GM21423 (cell line): ENCODE measurements at regions not wholly inside any gene's neighbourhood (a gene's known extent, or its start where the extent isn't known, plus 50 kb on each side); places are given as distances from the start of the nearest gene placed in this dataset.

Experiments used
- ATAC-seq: cut with Tn5 transposase; IDR thresholded peaks from one replicate; pipeline ENCODE4 v1.9.1; 2021; ENCODE audit warnings: mild to moderate bottlenecking, moderate library complexity; ENCODE audit not compliant: unreplicated experiment

DNA sequence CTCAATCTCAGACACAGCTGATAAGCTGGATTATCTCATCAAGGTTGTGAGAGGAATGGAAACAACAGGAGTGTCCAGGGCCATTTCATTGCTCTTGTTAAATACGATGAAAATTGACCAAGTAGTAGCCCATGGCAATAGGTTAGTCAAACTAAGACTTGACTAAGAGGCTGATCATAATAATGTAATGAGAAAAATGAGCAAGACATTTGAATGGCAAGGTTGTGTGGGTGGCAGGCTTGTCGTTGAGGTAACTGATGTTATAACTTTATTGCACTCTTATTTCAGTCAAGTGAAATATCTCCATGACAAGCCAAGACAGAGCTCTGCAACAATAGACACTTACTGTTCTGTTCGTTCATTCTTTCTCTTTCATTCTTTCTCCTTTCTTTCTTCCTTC, 532.0 kb downstream of the GATA3 start:
- ATAC-seq: no peak

DNA sequence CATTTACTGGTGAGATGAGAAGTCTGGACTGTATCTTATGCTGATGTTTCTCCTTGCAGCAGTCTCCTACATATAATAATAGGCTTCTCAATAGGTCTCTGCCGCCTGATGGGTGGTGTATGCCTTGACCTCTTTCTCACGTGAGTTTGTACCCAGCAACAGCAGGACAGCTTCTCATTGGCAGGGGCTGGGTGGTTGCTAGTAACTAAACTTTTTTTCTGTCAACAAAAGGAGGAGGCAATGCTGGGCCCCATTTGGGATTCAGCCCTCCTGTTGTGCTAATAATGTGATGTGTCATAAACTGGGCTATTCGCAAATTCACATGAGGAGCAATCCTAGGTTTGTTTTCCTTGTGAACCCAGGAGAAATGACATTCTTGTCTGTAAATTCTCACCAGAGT, 533.6 kb downstream of the GATA3 start:
- no peak for ATAC-seq

DNA sequence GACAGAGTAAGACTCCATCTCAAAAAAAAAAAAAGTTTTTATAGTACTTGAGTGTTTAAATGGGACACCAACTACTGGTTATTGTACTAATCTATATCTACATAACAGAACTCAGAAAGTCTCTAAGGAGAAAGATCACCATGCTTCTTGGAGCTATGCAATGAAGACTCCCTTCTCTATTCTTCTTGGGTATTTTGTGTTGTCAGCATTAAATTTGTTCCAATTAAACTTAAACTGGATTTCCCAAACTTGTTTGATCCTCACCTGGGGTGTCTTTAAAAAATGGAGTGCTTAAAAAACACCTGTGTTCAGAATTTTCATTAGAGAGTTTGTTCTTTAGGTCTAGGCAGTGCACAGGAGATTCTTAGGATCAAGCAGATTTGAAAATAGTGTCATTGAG, 536.0 kb downstream of the GATA3 start:
- no peak for ATAC-seq

DNA sequence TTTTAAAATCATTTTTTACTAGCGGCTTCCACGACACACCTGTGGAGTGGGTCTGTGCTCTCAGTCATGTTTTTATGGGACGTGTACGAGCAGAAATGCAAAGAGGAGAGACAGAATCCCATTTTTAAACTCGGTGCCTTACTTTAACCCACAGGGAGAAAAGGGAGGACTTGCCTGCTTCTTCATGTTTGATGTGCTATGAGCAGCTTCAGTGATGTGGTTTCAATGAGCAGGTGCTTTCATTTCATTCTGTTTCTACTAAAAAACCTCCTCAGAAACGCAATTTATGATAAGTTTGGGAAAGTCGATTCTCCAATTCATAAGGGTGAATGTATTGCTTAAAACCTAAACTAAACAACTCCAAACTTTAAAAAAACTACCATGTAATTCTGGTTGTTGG, 537.2 kb downstream of the GATA3 start:
- no peak for ATAC-seq

DNA sequence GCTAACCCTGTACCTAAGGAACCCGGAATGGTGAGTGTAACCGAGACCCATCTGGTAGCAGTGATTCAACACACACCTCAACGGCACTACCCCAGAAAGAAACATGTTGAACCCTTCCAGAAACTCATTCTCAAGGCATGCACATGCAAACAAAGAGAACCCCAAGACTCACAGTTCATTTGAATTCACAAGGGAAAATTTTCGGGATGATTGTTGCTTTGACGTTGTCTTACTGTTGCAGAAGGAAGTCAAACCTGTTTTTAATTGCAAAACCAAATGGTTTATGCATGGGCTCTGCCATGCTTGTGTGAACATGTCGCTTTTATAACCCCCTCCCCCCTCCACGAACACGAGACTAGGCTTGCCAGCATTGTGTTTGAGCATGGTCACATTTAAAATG, 539.7 kb downstream of the GATA3 start:
- no peak for ATAC-seq

DNA sequence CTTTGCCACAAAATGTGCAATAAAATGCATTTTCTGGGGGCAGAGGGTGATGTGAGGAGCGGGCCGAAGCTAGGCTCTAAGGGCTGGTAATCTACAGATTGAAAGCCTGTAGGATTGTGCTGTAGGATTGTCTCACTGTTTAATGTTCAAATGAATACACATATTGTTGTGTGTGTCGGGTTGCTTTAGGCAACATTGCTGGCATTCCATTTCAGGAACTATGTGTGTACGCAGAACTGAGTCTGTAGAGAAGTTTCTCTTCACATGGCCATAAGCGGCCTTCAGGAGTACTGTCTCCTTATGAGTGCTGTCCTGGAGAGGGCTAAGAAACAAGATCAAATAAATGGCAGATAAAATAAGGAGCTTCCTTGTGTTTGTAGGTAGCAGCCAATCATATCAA, 540.2 kb downstream of the GATA3 start:
- ATAC-seq: no peak

DNA sequence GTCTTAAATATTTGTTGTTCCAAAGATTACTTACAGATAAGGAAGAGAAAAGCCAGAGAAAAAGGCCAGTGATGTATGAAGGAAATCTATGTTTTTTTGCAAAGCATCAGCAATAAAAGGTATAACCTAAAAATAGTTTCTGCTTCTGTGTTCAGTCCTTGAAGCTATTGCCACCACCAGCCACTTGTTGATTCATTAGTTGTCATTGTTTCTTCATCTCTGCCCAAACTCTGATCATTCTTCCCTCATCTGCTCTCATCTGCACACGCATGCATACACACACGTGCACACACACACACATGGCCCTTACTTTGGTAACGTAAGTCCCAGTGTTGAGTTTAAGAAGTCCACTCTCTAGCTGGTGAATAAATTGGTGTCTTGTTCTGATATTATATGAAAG, 540.7 kb downstream of the GATA3 start:
- no peak for ATAC-seq

DNA sequence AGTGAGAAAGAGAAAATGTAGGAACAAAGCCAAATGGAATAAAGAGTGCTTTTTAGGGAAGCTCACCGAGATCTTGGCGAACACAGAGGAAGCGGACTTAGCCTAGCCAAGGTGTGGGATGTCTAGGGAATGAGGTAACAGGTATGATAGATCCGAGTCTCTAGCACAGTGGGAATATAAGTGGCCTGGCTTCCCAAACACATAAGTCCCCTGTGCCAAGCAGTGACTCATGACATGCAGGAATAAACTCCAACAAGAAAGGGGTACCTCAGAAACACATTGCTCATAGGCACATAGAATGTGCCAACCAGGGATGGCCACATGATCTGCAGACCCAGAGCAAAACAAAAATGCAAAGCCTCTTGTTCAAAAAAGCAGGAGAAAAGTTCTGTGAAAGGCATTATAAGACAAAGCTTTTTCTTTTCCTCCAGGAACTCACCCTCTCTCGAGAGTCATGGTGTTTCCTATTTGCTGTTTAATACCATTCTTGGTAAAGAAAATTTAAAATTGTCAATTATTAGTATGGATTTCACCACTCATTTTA, 542.5 kb downstream of the GATA3 start:
- ATAC-seq: no peak

DNA sequence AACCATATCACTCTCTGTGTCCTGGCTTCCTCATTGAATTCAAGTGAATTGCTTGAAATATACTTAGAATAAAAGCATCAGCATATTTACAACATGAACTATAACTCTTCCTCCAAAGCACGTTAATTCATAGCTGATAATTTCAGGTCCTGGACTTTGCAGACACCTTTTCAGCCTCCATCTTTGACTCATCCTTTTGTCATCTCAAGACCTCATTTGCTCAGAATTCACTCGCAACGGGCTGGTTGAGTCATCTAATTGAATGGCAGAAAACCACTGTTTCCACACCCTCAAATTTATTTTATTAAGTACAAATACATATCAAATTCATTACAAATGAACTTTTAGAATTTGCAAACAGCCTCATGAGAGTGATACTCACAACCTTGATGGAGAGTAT, 545.7 kb downstream of the GATA3 start:
- no peak for ATAC-seq

DNA sequence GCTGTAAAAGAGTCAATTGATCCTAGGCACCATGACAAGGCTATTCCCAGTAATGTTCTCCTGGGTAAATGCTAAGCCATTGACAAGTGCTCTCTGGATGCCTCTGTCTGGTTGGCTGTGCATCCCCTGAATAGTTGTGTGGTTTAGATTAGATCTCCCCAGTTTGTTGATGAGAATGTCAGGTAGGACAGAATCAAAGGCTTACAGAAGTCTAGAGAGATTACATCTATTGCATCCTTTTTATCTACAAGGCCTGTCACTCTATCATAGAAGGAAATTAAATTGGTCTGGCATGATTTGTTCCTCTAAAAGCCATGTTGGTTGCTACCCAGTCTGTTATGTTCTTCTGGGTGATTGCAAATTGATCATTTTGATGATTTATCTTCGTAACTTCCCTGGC, 548.3 kb downstream of the GATA3 start:
- ATAC-seq: no peak

DNA sequence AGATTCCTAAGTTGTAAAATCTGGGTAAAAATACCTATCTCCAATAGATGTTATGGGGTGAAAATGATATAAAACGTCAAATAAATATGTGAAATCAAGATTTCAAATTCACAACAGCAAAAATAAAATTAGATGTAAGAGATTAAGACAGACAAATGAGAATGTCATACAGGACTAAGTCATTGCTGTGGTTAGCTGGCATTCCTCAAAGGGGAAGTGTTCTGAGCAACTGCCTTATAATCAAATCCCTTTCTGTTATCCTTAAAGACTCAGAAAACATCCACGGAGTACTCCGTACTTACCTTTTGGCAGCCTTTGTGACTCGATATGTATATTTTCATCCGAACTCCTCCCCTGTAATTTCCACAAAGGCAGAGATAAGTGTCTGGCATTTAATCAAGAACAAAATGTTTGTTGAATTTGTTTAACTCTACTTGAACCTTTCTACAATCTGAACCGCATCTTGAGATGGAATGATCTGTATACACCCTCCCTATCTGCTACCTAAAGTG, 559.6 kb downstream of the GATA3 start:
- ATAC-seq: no peak

DNA sequence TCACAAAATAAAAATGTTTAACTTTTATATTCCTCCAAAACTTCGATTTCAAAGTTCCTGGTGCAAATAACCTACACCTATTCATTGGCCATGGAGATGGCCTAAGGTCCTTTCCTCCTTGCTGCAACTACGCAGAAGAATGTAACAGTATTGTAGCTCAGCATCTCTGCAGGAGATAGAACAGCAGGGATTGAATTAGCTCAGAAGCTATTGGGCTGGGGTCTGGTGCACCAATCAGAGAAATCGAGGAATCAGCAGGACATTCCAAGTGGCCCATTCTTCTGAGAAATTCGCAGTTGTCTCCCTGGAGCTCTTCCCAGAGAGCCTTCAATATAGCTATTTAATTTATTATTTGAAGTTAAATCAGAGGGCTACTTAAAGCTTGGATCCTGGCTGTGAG, 560.6 kb downstream of the GATA3 start:
- no peak for ATAC-seq

DNA sequence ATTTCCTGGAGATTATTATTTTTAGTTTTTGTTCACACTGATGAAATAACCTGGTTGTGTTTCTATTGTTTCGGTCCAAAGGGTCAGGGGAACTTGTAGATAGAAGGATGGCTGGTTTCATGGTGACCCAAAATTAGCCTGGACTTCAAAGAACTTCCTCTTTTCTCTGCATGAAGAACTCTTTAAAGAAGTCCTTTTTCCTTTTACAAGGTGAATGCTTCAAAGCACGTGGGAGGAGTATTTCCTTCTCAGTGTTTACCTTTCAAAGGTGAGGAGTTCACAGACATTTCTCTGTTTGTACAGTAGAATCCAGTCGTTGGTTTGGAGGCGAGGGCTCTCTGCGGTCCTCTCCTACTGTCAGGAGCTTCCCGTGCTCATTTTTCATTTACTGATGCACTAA, 561.7 kb downstream of the GATA3 start:
- ATAC-seq: peak; percentile 85

DNA sequence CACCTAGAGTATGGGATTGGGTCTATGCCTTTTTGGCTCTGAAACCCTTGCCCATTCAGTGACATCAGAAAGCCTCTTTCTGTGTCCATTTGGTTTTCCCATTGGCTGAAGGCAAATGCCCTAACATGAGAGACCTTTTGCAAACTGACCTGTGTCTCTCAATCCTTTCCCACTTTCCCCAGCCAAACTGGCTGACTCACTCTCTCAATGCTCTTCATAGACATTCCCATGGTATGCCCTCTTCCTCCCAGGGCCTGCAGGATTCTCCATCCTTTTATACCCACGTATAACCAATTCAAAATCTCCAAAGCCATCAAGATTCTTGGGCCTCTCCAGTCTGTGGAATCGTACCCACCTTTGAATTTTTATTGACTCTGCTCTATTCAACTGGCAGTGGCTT, 563.3 kb downstream of the GATA3 start:
- no peak for ATAC-seq

DNA sequence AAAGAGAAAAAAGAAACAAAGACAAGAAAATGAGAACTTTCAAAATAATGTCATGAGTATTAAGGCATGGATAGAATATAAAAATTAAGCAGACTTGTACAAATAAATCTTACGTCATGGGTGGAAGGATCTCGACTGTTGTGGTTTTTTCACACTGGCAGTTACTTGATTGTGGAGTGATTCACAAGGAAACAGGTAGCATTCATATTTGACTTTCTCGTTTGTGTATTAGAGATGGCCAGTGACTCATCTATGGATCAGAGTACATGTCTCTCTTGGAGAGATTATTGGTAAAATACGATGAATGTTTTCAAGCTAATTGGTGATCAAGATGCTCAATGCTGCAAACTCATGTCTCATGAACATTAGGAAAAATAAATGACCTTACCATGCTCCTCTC, 564.3 kb downstream of the GATA3 start:
- ATAC-seq: no peak

DNA sequence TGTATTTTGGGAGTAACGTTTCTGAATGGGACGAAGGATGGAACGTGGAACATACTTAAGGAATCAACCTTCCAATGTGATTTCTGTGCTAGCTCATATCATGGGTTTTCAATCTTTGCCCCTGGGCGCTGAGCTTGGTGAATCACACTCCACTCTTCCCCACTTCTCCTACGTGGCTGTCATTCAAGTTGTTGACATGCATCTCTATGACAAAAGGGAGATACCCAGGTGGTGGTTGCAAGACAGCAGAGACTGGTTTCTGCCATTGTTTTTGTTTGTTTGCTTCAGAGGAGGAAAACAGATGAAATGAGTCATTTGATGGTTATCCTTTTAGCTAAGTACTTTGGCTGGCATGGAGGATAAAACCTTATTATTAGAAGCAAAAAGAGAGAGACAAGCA, 573.9 kb downstream of the GATA3 start:
- ATAC-seq: no peak

DNA sequence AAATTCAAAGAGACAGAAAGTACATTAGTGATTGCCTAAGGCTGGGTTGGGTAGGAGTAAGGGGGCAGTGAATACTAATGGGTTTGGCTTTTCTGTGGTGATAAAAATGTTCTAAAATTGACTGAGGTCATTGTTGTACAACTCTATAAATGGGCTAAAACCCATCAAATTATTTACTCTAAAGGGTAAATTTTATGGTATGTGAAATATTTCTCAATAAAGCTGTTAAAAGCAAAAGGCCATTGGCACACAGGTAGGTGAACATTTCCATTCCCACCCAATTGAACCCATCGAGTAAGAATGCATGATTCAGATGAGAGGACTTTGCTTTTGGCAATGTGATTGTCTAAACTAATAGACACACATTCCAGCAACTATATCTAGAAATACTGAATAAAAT, 579.4 kb downstream of the GATA3 start:
- no peak for ATAC-seq

DNA sequence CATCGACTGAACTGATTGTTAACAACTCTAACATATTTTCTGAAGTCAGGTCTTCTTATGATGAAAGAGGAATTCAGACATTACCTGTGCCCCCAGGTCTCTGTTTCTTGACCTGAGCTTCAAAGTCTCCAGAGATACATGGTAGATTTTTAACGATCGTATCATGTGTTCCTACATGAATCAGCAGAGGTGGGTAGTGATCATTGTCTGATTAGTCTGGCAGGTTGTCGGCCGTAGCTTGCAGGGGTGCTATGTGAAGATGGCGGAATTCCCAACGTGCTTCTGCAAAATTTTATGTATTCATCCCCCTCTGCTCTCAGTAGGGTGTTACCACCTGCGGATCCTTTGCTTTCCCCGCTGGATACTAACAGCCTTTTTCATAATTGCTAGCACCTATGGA, 581.9 kb downstream of the GATA3 start:
- ATAC-seq: no peak

DNA sequence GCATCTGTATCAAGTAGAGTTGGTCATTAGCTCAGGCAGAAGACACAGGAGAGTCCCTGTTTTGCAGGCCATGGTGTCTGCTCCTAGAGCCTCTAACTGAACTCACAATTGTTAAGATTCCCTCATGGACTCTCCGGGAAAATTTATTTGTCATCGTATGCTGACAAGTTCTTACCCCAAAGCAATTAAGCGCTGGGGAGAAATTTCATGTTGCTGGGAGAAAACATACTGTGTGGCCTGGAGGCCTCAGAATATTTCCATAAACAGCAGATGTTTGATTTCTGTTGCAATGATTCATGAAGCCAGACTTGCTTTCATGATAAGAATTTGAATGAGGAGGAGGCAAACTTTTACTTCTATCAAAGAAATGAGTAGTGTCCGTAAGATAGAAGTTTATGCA, 583.2 kb downstream of the GATA3 start:
- no peak for ATAC-seq

DNA sequence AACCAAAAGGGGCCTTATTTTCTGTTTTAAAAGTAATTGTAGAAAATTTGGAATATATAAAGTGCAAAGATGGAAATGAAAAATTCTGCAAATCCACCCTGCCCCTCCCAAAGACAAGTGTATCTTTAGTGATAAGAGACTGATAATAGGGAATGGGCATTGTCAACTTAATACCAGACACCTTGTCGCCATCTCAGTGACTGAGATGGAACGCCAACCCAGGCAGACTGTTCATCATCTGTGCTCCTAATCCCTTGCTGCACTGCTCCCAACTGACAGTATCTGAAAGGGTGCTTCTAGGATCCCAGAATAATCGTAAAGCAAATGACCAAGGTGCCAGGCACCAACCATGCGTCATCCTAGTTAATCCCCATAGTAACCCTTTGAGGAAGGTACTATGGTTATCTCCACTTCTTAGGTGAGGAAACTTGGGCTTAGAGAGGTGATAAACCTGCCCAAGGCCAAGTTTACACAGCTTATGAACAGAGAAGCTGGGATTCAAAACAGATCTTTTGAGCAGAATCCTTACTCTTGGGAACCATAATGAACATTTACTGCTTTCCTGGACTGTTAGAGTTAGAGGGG, 583.7 kb downstream of the GATA3 start:
- ATAC-seq: no peak

DNA sequence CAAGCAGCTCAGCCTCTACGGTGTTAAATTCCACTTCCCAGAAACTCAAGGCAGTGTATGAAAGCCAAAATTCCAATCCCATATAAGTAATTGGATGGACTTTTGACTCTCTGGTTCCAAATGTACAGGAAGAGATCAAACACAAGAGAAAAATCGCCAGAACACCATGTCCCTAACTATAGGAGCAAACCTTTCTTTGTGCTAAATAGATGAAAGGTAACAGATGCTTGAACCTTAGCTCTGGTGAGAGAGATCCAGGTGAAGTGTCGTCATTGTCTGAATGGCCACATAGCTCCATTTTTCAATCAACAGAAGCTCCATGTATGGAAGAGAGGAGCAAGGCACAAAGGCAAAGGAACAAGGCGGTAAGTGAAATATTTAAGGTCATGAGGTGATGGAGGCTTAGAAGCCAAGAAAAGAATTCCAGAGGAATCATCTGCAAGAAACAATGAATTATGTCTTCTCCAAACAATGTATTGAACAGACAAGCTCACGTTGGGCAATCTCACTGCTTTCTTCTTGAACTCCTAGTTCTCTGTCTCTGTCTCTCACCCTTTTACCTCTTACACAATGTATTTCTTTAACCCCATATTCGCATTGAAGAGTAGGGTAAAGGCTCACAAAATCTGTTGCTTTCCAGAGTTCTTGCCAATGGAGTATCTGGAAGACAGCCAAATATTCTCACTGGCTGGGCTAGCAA, 585.1 kb downstream of the GATA3 start:
- ATAC-seq: no peak

DNA sequence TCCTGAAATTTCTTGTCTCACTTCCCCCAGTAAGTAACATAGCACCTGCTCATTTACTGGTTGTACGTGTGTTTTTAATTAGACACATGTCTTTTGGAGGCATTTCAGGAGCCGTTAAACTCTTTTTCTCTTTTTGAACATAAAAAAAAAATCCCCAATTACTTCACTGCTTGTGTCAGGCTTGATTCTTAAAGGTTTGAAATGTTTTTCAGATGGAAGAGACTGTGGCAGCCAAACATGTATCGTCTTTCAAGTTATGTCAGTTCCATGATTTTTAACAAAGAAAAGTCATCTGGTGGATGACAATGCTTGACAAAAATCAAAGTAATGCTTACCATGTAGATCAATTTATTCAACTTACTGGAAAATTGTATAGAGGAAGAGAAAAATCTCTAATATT, 585.8 kb downstream of the GATA3 start:
- no peak for ATAC-seq

DNA sequence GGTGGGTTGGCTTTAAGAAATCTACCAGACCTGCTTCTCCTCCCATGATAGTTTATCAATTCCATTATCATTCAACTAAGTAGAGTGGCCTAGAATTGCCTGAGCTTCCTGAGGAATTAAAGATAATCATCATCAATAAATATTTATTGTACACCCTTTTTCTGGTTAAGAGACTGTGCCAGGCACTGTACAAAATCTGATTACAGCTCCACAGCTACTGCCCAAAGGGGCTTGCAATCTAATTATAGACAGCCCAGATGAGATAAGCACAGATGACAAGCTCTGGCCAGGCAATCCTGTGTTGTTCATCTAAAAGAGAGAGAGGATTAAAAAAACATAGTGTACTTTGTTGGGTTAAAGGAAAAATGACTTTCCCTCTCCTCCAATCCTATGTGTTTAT, 586.4 kb downstream of the GATA3 start:
- no peak for ATAC-seq
